ENCODE measurements at regions not wholly inside any gene's neighbourhood (a gene's known extent, or its start where the extent isn't known, plus 50 kb on each side); places are given as distances from the start of the nearest gene placed in this dataset.

DNA sequence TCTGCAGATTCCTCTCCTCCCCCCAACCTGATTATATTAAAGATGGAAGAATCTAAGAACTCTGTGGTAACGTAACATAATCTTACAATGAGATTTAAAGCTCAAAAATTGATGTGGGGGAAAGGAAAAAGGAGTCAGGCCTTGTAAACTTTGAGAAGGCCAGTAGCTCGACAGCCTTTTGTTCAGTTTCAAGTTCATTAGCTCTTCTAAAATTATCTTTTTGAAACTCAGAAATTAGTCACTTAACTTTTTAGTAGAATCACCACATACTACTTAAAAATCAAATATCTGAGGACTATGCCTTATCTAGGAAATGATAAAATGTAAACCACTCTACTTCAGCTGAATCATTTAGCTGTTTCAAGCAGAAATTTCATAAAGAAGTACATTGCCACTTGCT, 996.2 kb downstream of the AMY1C start:
- TF ChIP-seq, protein P1, sequence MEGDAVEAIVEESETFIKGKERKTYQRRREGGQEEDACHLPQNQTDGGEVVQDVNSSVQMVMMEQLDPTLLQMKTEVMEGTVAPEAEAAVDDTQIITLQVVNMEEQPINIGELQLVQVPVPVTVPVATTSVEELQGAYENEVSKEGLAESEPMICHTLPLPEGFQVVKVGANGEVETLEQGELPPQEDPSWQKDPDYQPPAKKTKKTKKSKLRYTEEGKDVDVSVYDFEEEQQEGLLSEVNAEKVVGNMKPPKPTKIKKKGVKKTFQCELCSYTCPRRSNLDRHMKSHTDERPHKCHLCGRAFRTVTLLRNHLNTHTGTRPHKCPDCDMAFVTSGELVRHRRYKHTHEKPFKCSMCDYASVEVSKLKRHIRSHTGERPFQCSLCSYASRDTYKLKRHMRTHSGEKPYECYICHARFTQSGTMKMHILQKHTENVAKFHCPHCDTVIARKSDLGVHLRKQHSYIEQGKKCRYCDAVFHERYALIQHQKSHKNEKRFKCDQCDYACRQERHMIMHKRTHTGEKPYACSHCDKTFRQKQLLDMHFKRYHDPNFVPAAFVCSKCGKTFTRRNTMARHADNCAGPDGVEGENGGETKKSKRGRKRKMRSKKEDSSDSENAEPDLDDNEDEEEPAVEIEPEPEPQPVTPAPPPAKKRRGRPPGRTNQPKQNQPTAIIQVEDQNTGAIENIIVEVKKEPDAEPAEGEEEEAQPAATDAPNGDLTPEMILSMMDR (conservative IDR thresholded peaks at IDR 0.05; ENCODE audit: low read length): no peak
- no peak for TF ChIP-seq EZH2phosphoT487 (IDR thresholded peaks at IDR 0.05; ENCODE audit: borderline replicate concordance)
